D721Med (cell line): ENCODE measurements at regions not wholly inside any gene's neighbourhood (a gene's known extent, or its start where the extent isn't known, plus 50 kb on each side); places are given as distances from the start of the nearest gene placed in this dataset.

Experiments
- DNase-seq: peaks from one replicate; pipeline ENCODE4 v3.0.0; 2011; ENCODE audit warnings: low spot score; ENCODE audit not compliant: insufficient read length
- FAIRE-seq: peaks from 2 replicates; lab custom pipeline; 2011; peaks lifted over from hg19 to GRCh38; lab: Jason Lieb, UNC
- CTCF ChIP-seq: IDR thresholded peaks from 2 replicates; pipeline ENCODE4 v1.5.1; 2012; ENCODE audit warnings: mild to moderate bottlenecking, control low read depth; ENCODE audit not compliant: insufficient read depth; ENCODE audit errors: missing control alignments

DNA sequence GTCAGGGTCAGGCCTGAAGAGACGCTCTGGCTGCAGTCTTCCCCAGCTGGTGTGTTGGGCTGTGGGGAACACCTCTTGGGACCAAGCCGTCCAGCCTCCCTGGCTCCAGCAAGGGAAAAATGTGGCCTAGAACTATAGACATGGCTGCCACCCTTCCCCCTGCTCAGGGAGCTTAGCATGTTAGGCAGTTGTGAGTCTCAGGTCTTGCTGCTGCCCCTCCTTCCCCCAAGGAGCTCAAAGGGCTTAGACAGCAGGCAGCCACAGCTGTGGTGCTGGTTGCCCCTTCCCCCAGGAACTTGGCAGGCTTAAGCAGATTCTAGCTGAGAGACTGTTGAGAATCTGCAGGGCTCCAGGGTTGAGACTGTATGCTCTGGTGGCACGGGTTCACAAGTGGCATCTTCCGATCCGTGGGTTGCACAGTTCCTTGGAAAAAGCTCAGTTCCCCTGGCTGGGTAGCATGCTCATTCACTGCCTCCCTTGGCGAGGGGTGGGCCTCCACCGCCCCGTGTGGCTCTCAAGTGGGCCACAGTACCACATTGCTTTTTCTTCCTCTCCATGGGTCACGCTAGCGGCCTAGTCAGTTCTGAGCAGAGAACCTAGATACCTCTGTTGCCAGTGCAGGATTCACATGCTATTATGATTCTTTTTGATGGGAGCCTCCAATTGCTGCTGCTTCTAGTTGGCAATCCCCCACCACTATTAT, 1258.6 kb downstream of the OLFM4 start:
- FAIRE-seq, result no peak
- no peak for TF ChIP-seq CTCF
- no peak for DNase-seq

GRCh38 chr13:54301085-54301484, 1272.5 kb downstream of the OLFM4 start:
- FAIRE-seq, result no peak
- TF ChIP-seq CTCF, result peak; percentile 3
- no peak for DNase-seq

GRCh38 chr13:54305377-54305776, 1276.8 kb downstream of the OLFM4 start:
- DNase-seq (no peak), FAIRE-seq (no peak)
- no peak for TF ChIP-seq CTCF

DNA sequence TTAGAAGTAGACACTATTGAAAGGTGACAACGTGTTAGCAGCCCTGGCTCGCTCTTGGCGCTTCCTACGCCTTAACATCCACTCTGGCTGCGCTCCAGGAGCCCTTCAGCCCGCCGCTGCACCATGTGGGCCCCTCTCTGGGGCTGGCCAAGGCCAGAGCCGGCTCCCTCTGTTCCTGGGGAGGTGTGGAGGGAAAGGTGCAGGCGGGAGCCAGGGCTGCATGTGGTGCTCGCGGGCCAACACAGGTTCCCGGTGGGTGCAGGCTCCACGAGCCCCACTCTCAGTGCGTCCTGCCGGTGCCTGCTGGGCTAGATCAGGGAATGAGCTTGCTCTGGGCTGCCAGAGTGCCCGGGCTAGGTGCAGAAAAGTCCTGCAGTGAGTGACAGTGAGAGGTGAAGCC, 1284.3 kb downstream of the OLFM4 start:
- TF ChIP-seq CTCF, result no peak
- FAIRE-seq (no peak), DNase-seq (no peak)

- FAIRE-seq, result no peak
- no peak for DNase-seq
- no peak for TF ChIP-seq CTCF
These were observed 1289.1 kb downstream of the OLFM4 start for GRCh38 chr13:54317722-54318121.

- DNase-seq, result no peak
- TF ChIP-seq CTCF, result no peak
These were observed 1308.9 kb downstream of the OLFM4 start for GRCh38 chr13:54337540-54337939.

GRCh38 chr13:54347531-54347930, 1318.9 kb downstream of the OLFM4 start:
- no peak for DNase-seq
- FAIRE-seq, result no peak
- TF ChIP-seq CTCF, result no peak

More at GRCh38 chr13:54337540-54337939, 1308.9 kb downstream of the OLFM4 start:
- no peak for FAIRE-seq
